ENCODE measurements at regions not wholly inside any gene's neighbourhood (a gene's known extent, or its start where the extent isn't known, plus 50 kb on each side); places are given as distances from the start of the nearest gene placed in this dataset.

DNA sequence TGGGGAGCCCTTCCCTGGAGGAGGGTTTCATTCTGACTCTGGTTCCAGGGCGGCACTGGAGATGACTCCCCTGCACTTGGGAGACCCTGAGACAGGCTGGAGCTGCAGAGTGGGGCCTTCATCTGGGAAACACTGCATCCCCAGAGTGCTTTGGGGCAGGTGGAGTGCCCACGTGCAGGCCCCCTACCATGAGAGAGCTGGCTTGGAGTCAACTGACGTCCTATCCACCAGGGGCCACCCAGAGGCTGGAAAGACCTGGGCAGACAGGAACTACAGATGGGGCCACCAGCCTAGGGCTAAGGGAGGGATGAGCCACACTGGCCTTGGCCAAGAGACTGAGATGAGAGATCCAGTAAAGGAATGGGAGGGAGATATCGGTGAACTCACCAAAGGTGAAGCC, 153.8 kb downstream of the ASB1 start:
- no peak for DNase-seq

DNA sequence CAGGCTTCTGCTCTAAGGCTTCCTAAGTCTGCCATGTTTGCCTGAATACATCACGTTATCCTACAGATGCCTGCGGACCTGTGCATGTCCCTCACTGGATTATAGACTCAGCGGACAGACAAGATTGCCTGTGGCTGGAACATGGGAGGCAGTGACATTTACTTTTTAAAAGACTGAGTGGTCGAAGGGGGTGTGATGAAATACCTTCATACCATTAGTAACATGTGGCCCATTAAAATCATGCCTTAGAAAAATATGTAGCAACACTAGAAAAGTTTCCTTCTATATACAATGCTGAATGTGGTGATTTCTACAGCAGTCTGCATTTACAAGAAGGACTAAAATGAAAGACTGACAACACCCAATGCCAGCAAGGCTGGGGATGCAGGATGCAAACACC, 154.4 kb downstream of the ASB1 start:
- no peak for DNase-seq

DNA sequence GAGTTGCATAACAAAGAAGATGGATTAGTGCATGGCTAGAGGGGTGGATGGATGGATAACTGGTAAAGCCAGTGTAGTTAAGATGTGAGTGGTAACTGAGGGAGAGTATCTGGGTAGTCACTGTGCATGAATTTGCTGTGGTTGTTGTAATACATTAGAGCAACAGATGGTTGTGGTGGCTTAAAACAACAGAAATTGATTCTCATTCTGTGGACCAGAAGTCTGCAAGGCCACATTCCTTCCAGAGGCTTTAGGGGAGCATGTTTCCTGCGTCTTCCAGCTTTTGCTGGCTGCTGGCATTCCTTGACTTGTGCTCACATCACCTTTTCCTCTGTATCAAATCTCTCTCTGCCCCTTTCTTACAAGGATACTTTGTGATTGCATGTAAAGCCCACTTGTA, 155.4 kb downstream of the ASB1 start:
- no peak for DNase-seq

DNA sequence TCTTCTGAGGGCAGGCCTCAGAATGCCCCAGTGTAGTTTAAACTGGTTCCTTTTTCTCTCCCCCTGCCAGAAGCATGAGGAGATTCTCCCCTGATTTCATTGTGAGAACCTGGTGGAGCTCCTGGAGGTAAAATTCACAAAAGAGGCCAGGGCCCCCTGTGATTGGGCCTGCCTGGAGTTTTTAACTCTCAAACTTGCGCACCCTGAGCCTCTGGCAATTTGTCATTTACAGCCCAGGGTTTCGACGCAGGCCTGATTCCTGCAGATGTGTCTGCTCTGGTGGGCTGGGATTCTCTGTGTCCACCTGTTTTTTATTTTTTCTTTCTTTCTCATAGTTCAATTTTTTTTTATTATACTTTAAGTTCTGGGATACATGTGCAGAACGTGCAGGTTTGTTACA, 157.9 kb downstream of the ASB1 start:
- DNase-seq: no peak

DNA sequence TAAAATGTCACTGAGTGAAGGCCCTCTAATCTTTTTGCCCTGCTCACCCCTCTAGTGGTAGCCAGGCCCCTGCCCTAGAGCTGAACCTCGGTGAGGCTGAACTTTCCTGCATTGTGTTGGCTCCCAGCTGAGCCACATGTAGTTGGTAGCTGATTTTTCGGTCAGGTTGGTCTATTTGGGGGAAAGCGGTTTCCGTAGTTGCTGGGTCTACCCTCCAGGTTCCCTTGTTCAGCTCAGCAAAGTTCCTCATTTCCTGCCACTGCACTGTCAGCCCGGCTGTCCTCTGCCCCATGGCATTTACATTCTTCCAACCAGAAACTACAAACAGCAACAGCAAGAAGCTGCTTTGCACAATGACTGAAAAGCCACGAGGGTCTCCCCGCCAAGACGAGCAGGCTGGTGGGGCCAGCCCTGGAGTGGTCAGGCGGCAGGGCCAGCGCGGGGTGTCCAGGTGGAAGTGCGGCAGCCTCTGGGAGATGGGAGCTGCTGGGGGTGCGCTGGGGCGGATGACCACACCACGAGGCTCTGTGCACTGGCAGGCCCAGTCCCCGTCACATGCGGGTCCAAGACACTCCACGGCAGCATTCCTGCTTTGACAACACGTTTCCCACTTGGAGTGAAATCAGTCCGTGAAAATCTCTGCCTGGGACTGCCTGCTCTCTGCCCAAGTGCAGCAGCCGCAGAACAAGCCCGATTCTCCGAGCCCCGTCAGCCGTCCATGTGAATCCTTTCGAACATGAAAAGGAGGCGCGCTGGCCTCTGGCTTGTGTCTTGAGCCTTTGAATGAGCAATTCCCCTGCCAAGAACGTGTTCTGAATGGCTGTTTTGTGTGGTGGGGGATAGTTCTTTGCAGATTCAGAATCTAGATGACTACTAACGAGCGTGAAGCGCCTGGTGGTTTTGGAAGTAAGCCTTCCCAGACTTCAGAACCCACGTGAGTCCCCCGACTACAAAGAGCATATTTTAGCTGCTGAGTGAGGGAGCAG, 159.4 kb downstream of the ASB1 start:
- DNase-seq: peak in 33 of 56 donors; percentile 5 to 64 (median 26)

DNA sequence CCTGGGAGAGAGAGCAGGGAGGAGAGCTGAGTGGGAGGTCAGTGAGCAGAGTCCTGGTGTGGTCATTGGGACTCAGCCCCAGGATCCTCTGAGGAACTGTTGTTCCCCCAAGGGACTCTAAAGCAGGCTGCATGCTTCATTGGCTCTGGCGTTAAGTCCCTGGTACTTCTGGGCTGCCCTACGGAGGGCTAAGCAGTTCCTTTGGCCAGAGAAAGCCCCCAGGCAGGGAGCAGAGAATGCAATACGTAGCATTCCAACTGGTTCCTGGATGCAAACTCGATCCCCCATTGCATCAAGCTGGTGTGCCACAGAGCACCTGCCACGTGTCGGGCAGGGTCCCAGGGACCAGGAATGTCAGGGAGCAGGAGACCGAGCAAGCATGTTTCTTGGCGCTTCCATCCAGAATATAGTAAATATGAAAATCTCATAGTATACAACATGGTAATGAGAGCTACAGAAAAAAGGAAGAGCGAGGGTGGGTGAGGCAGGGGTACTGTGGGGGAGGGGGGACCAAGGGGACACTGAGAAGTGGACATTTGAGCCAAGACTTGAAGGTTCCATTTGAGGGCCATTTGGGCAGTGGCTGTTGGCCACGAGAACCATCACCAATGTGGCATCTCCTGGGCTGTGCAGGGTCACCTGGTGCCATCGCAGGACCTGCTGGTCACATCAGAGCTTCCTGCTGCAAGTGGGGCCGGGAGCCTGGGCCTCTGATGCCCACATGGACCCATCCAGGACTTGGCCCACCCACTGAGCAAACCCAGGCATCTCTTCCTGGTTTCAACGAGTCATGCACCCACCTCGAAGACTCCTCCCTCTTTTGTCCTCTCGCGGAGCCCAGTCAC, 160.4 kb downstream of the ASB1 start:
- no peak for DNase-seq

DNA sequence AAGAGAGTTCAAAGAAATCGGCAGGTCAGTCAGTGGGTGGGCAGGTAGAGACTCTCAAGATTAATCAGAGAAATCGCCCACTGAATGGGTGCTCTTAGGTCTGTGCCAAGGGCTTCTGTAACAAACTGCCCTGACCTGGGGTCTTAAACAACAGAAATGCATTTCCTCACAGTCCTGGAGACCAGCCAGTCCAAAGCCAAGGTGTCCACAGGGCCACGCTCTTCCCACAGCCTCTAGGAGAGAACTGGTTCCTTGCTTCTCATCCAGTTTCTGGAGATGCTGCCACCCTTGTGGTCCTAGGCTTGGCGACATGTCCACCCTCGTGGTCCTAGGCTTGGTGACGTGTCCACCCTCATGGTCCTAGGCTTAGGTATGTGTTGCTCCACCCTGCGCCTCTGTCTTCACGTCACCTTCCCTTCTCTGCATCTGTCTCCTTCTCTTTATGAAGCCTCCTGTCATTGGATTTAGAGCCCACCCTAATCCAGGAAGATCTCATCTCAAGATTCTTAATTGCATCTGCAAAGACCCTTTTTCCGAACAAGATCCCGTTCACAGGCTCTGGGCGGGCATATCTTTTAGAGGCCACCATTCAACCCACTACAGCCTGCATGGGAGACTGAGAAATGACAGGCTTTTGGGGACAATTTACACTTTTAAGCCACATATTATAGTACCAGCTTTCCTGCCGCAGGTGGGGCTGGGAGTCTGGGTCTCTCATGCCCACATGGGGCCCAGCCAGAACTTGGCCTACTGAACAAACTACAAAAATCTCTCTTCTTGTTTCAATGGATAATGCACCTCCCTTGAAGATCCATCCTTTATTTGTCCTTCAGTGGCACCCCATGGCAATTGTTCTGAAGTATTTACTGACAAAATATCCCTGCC, 161.3 kb downstream of the ASB1 start:
- no peak for DNase-seq

DNA sequence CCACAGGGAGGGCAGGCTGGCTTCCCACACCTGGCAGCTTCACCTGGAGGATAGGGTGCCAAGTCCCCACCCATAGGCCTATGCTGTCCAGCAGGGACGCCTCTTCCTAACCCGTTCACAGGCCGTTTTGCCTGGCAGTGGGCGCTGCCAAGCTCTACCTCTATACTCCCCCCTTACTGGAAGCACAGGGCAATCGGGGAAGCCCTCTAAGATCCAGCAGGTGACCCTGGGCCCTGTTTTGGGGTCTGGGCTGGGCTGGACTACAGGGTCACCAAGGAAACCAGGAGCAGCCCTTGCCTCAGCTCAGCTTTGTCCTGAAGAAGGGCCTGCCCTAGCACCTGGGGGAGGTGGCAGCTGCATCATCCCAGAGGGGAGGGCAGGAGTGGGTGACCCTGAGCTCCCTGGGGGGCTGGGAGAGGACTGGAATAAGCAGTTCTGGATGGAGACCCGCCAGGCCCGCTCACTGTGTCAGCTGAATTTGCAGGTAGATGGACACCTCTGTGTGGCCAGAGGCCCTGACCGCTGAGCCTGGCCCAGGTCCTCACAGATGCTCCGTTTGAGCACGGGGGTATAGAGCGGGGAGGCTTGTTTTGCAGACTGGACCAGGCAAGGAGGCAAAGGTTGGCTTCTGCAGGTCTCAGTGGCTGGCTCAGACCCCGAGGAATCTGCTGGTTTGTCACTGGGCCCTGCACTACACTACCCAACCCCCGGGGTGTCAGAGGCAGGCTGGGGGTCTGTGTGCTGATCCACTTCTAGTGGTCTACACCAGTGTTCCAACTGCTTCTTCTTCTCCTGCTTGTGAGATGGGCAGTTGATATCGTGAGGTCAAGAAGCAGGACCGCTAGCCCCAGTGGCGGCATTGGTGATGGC, 163.1 kb downstream of the ASB1 start:
- no peak for DNase-seq

DNA sequence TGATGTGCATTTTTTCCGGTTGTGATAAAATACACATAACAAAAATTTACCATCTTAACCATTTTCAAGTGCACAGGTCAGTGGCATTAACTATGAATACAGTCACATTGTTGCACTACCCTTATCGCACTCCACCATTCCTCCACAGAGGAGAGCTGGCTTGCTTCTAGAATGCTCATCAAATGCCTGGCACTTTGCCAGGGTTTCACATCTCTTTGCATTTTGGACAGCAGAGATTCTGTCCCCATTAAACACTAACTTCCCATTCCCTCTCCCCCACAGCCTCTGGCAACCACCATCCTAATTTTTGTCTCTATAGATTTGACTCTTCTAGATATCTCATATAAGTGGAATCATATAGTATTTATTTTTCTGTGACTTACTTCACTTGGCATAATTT, 165.0 kb downstream of the ASB1 start:
- no peak for DNase-seq

DNA sequence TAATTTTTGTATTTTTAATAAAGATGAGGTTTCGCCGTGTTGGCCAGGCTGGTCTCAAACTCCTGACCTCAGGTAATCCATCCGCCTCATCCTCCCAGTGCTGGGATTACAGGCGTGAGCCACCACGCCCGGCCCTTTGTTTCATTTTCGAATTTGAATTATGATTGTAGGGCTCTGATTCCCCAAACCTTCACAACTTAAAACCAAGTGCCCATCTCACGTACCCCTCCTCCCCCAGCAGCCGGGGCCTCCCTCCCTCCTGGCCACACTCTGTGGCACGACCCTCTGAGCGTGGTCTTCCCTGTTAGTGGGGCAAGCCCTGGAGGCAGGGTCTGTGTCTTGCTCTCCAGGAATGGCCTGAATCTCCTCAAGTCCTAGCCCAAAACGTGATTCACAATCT, 166.5 kb downstream of the ASB1 start:
- no peak for DNase-seq

DNA sequence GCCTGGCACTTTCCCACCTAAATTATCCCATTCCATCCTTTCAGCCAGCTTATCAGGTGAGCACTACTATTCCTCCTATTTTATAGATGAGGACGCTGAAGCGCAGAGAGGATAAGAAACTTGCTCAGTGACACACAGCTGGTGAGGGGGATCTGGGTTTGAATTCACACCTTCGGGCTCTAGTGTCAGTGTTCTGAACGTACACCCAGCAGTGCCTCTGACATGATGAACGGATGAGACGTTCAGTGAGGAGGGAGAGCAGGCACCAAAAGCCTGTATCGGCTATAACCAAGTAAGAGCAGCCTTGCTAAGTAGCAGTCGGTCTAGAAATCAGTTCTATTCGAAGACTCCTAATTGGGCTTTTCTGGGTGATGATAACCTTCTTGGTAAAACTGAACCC, 167.0 kb downstream of the ASB1 start:
- DNase-seq: no peak

DNA sequence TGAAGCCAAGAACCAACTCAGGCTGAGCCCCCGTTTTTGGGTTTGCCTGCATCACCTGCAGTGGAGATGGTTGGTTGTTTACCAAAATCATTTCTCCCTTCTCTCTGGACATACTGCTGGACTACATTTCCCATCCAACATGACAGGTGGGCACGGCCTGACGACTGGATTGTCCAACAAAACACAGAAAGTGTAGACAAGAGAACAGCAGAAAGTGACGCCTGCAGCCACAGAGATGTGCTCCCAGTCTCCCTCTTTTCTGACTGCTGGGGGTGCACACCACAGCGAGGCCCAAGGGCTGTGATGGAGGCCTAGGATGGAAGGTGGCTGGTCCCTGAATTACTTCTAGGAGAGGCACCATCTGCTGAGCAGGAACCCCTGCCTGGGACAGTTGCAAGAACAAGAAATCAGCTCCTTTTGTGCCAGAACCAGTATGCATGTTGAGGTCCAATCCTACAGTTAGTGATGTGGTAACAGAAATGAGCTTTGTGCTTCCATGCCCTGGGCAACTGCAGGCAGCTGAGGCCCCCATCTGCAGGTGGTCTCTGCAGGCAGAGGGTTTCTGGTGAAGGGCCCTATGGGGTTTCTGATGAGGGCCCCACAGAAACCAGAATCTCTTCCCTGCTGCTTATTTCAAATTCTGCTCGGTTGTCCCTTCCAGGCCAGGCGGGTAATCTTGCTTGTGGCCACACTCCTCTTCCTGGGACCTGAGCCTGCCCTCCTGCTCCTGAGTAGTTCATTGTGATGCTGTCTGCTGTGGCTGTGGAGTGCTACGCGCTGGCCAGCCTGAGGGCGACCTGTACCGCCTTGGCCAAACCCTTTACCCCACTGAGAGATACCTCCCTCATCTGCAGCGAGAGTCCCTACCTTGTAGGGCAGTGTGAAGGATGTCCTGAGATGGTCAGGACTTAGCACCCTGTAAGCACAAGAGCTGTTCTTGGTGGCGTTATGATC, 168.3 kb downstream of the ASB1 start:
- DNase-seq: no peak

DNA sequence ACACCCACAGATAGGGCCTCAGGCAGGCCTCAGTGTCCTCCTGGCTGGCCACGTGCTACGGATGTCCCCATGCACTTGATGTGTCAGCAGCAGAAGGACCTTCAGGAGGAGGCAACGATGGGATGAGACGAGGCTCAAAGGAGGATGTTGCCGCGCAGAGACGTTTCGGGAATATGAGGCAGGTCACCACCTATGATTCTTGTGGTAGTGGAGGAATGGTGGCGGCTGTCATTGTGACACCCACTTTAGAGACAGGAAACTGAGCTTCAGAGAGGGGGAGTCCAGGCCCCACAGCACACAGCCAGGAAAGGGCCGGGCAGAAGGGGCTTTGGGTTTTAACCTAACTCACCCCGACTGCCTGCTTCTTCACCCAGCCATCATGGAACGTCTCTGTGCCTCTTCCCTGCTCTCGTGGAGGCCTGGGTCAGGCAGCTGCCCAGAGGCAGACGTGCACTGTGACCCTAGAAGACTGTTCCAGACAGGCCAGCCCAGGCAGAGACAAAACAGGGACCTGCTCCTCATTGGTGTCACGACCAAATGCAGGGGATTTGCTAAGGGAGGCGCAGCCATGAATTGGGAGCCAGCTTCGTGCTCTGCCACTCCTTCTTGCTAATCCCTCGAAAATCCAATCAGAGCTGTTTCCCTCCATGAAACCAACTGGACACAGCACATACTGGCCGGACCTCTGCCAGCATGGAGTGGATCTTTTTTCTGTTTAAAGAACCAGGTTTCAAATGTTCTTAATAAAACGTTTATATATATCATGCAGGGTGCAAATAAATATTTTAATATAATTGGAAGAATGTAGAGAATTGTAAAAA, 169.2 kb downstream of the ASB1 start:
- no peak for DNase-seq

DNA sequence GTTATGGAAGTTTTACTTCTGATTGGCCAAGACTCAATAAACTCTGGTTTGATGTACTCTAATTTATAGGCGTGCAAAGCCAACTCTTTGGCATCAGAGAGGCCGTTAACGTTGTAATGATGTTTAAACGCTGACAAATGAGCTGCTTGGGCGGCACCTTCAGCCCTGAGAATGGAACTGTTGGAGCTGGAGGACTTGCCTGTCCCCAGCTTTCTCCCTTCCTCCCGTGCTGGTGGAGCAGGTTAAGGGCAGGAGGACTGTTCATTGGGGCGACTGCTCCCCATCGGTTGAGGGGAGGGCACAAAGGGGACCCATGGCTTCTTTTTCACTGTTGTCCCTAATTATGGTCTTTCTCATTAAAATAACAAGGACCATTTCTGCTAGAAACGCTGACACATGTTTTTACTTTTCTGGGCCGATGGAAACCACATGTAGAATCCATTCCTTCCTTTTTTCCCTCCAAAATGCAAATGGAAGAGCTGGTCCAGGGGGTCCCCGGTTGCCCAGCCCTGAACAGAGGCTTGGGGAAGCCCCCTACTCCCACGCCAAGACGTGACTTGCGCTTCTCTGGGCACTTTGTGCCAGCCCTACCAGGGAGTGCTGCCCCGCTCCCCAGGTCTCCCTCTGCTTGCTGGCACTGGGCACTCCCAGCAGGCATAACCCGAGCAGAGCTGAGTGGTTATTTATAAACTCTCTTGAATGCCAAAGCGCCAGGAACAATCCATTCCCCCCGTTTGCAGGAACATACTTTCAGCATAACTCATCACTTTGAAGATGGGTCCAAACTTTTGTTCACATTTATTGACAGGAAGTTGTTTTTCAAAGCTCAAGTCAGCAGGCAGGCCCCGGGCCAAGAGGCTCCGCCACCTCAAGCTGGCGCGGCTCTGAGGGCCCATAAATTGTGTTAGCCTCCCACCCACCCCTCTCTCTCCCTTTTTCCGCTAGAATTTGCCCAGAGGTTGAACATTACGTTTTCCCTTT, 170.1 kb downstream of the ASB1 start:
- DNase-seq: peak in 2 of 56 donors; percentile 10 to 15

DNA sequence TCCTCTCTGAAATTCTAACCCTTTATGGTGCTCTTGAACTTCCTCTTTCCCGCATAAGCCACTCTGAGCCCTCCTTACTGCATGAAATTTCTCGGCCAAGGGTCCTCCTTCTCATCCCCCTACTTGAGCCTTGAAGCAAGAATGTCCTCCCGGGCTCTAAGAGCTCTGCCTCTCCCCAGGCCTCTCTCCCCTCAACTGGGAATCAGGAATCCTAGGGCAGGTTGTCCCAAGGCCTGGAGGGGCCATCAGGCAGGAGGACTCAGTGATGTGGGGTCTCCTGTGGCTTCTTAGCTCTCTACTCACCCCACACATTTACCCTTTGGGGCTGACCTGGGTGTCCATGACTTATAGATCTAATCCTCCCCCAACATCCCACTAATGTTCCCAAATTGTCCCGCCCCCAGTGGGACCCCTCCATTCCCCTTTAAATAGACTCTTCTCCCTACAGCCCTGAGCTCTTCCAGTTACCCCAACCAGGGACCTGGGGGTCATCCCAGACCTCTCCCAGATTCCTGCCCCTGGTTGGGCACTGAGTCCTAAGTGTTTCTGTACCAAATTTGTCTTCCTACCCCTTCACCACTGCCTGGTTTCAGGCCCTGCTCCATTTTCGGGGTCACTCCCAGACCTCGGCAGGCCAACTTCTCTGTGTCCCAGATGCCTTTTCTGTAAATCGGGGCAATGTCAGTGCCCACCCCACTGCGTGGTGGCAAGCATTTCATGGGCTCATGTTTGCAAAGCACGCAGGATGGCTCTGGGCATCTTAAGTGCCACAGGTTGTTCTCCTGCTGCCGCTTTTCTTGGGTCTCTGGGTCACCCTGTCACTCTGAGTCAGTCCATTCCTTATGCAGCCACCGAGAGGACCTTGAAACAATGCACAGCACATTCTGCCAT, 171.2 kb downstream of the ASB1 start:
- no peak for DNase-seq
